Keratinocyte (primary cell): ENCODE measurements at regions not wholly inside any gene's neighbourhood (a gene's known extent, or its start where the extent isn't known, plus 50 kb on each side); places are given as distances from the start of the nearest gene placed in this dataset.

Experiments used
- DNase-seq: peaks from one replicate; pipeline ENCODE4 v3.0.0-alpha.2; 2011; ENCODE audit warnings: low read depth, missing footprints, low spot score
- FAIRE-seq: peaks from 2 replicates; lab custom pipeline; 2011; peaks lifted over from hg19 to GRCh38; lab: Jason Lieb, UNC
- H2AFZ ChIP-seq: 2 replicates; pipeline ENCODE4 v1.6.0; 2012; ENCODE audit warnings: low read length, control low read depth, inconsistent platforms; ENCODE audit not compliant: control insufficient read depth
- H3K27ac ChIP-seq: 2 replicates; pipeline ENCODE4 v1.5.1; 2011; ENCODE audit warnings: low read length; ENCODE audit not compliant: control insufficient read depth, insufficient read depth
- H3K27me3 ChIP-seq: 3 replicates; pipeline ENCODE4 v1.6.0; 2011; ENCODE audit warnings: low read length; ENCODE audit not compliant: control insufficient read depth, insufficient read depth; ENCODE audit errors: extremely low read depth
- H3K36me3 ChIP-seq, 2 experiments: 2 replicates in 1 of 2; 3 replicates in 1 of 2; pipeline ENCODE4 v1.5.1; 2011; ENCODE audit warnings: low read length in 2 of 2, mild to moderate bottlenecking in 1 of 2; ENCODE audit not compliant: control insufficient read depth in 2 of 2, insufficient read depth in 2 of 2; ENCODE audit errors: extremely low read depth in 1 of 2
- H3K4me1 ChIP-seq: 3 replicates; pipeline ENCODE4 v1.5.1; 2011; ENCODE audit warnings: low read length; ENCODE audit not compliant: control insufficient read depth, insufficient read depth; ENCODE audit errors: extremely low read depth
- H3K4me2 ChIP-seq: 3 replicates; pipeline ENCODE4 v1.6.0; 2011; ENCODE audit warnings: low read depth, low read length; ENCODE audit not compliant: control insufficient read depth, insufficient read depth; ENCODE audit errors: extremely low read depth
- H3K4me3 ChIP-seq, 3 experiments: fragments of 200-600 bp in 1 of 3; sonication (generic) in 1 of 3; 2 replicates in 2 of 3; 3 replicates in 1 of 3; pipeline ENCODE4 v1.5.1; 2011 to 2016; ENCODE audit warnings: low read length in 3 of 3, mild to moderate bottlenecking in 3 of 3, control low read depth in 2 of 3, inconsistent platforms in 1 of 3, low read depth in 1 of 3, mixed read lengths in 1 of 3, mixed run types in 1 of 3, moderate library complexity in 1 of 3; ENCODE audit not compliant: control insufficient read depth in 2 of 3, insufficient read depth in 2 of 3; ENCODE audit errors: extremely low read depth in 1 of 3
- H3K79me2 ChIP-seq: 2 replicates; pipeline ENCODE4 v1.6.0; 2012; ENCODE audit warnings: low read length; ENCODE audit not compliant: control insufficient read depth, insufficient read depth
- H3K9ac ChIP-seq: 3 replicates; pipeline ENCODE4 v1.6.0; 2011; ENCODE audit warnings: low read length; ENCODE audit not compliant: control insufficient read depth, insufficient read depth; ENCODE audit errors: extremely low read depth
- H3K9me1 ChIP-seq: 3 replicates; pipeline ENCODE4 v1.6.0; 2011; ENCODE audit warnings: low read length; ENCODE audit not compliant: control insufficient read depth, insufficient read depth; ENCODE audit errors: extremely low read depth
- H3K9me3 ChIP-seq: 2 replicates; pipeline ENCODE4 v1.5.1; 2012; ENCODE audit warnings: low read depth, low read length; ENCODE audit not compliant: control insufficient read depth
- H4K20me1 ChIP-seq: 3 replicates; pipeline ENCODE4 v1.6.0; 2011; ENCODE audit warnings: low read length; ENCODE audit not compliant: control insufficient read depth, insufficient read depth; ENCODE audit errors: extremely low read depth
- CTCF ChIP-seq, 3 experiments: IDR thresholded peaks in 1 of 3; conservative IDR thresholded peaks in 1 of 3; optimal IDR thresholded peaks in 1 of 3; 2 replicates in 2 of 3; 3 replicates in 1 of 3; pipeline versions ENCODE3 to v1.5.1; 2011; ENCODE audit warnings: low read length in 3 of 3, mild to moderate bottlenecking in 3 of 3, moderate library complexity in 2 of 3, control low read depth in 1 of 3, inconsistent platforms in 1 of 3; ENCODE audit not compliant: insufficient read depth in 2 of 3; ENCODE audit errors: extremely low read depth in 1 of 3
- EZH2 ChIP-seq: IDR thresholded peaks from one replicate; pipeline ENCODE4 v1.6.1; 2012; ENCODE audit warnings: inconsistent platforms, mild to moderate bottlenecking, low read length, moderate library complexity
- dilution Hi-C: fragments of 300-500 bp; cut with MboI; formaldehyde crosslinking; loops from one replicate; pipeline ENCODE4 v1.7.0; 2020; ENCODE audit warnings: low sequenced_read_pairs; ENCODE audit not compliant: extremely low pct_ligation_motif_present

GRCh38 chr20:52684905-52685304, 287.3 kb upstream of the TSHZ2 start:
- Histone ChIP-seq H4K20me1 (no peaks in the 10 kb centered on the region), H3K27ac (no peak overlapping the region), H3K9ac (no peak overlapping the region), H3K9me1 (no peaks in the 10 kb centered on the region), H3K4me3 (no peak overlapping the region), H3K79me2 (no peaks in the 10 kb centered on the region), H3K27me3 (no peaks in the 10 kb centered on the region), H3K9me3 (no peaks in the 10 kb centered on the region), H3K36me3 (no peaks in the 10 kb centered on the region), H3K4me1 (no peaks in the 10 kb centered on the region), H2AFZ (no peak overlapping the region), H3K4me2 (no peak overlapping the region)
- no peak for DNase-seq
- dilution Hi-C loops: no loop called here
- TF ChIP-seq EZH2 (no peak), CTCF (optimal IDR thresholded peaks at IDR 0.05 in 1 of 3, IDR thresholded peaks at IDR 0.05 in 1 of 3, conservative IDR thresholded peaks at IDR 0.05 in 1 of 3; ENCODE audit: extremely low read depth in 1 of 3, insufficient read depth in 2 of 3, low read length in 3 of 3) (no peak)
- no peak for FAIRE-seq

GRCh38 chr20:52684176-52684575, 288.0 kb upstream of the TSHZ2 start:
- dilution Hi-C loops: no loop called here
- TF ChIP-seq EZH2 (no peak), CTCF (optimal IDR thresholded peaks at IDR 0.05 in 1 of 3, IDR thresholded peaks at IDR 0.05 in 1 of 3, conservative IDR thresholded peaks at IDR 0.05 in 1 of 3; ENCODE audit: extremely low read depth in 1 of 3, insufficient read depth in 2 of 3, low read length in 3 of 3) (no peak)
- DNase-seq: no peak
- no peaks in the 10 kb centered on the region for H3K9me3 ChIP-seq
- no peaks in the 10 kb centered on the region for H3K27me3 ChIP-seq
- no peaks in the 10 kb centered on the region for H4K20me1 ChIP-seq
- H3K4me1 ChIP-seq: no peaks in the 10 kb centered on the region
- no peak overlapping the region for H3K9ac ChIP-seq
- H3K4me2 ChIP-seq: no peak overlapping the region
- no peak overlapping the region for H3K27ac ChIP-seq
- no peak for FAIRE-seq
- H3K36me3 ChIP-seq: no peaks in the 10 kb centered on the region
- H3K4me3 ChIP-seq: no peak overlapping the region
- no peak overlapping the region for H2AFZ ChIP-seq
- no peaks in the 10 kb centered on the region for H3K79me2 ChIP-seq
- H3K9me1 ChIP-seq: no peaks in the 10 kb centered on the region
